ENCODE measurements at regions not wholly inside any gene's neighbourhood (a gene's known extent, or its start where the extent isn't known, plus 50 kb on each side); places are given as distances from the start of the nearest gene placed in this dataset.

DNA sequence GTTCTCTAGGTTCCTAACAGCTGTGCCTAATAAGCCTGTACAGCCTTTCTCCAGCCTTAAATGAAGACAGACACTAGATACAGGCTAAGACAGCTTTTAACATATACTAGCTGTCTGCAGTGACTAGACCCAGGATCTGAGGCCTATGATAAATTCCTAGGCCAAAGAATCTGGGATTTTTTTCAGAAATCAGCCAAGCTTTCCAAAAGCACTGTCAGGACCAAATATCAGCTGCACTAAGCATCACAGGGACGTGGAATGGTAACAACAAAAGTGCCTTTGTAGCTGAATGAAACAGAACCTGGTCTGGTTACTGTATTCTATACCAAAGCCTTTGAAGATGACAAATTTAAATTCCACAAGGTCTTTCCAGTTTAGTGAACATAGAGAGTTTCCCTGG lies 77.9 kb upstream of the DOCK9 start:
- DNase-seq: no peak

DNA sequence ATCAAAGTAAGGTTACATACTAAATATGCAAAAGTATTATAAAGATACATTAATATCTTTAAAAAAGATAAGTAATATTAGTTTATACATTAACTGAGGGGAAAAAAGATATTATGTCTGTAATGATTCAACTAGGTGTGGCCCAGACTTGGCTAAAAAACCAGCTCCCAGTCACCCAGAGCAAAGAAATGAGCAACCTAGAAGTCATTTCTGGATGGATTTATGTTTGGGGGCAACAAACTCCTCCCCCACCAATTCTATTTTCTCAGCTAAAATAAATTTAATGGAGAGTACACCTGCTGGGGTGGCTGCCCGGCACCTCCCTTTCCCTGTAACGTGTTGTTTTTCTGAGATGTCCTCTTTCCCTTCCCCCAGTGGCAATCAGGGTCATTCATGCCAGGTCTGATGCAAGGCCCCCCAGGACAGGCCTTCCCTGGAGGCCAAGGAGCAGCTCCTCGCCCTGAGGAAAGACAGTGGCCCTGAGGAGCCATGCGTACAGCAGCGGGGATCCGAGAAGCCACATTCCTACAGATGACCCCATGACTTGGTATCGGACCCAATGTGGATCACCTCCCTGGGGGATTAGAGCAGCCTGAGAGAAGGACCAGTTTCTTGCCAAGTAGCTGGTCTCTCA lies 78.6 kb upstream of the DOCK9 start:
- DNase-seq: no peak

DNA sequence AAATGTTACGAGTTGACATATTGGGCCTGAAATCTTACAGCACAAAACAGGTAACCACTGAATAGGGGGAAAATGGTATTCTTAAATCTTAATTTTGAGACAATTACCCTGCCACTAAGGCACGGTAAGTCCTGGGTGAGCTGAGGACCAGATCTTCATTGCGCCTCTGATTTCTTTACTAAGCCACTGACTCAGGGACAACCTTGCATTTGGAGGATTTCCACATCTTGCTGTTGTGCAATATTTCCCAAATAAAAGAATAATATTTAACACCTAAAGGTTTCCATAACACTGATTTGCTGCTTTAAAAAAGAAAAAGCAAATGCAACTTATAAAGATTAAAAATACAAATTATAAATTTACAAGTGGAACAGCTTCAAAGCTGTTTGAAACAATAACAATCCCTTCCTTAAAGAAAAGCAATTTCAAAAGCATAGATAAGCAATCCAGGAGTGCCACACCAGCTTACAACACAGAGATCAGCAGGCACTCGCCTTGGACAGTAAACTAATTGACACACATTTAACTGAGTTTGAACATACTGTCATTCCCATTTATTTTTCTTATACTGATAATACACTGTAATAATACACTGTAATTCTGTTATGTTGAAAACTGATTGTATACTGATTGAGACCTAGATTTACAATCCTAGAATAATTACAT lies 79.6 kb upstream of the DOCK9 start:
- no peak for DNase-seq

DNA sequence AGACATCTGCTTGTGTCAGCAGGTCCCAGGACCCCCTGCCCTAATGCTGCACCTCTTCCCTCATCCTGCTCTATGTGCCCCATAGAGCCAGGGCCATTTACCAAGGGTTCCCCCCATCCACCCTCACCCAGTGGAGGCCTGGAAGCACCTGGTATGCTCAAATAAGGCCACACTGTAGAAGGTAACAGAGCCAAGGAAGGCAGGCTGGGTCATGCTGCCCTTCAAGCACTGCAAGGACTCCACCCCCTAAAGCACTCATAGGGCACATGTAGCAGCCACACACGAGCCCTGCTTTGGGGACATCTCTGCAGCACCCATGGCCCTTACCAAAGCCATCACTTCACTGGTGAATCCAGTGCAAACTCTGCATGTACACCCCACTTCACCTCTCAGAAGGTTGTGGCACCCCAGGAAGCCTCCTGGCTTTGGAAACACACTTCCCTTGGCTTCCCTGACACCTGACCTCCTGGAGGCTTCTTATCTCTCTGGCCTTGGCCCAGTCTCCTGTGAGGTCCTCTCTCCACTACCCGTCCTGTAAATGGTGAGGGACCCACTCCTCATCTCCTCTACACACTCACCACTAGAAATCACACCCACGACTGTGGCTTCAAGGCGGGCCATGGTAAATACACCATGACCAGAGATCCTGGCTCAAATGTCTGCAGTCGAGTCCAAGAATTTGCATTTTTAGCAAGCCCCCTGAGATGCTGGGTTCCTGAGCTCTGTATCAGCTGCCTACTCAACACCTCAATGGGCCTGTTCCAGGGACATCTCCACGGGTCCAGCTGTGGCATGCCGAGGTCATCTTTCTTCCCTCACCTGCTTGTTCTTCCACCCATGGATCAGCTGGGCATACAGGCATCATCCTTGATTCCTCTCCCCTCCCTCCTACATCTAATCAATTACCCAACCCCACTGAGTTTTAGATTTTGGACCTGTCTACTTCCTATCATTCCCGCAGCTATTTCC lies 80.9 kb upstream of the DOCK9 start:
- DNase-seq: no peak

DNA sequence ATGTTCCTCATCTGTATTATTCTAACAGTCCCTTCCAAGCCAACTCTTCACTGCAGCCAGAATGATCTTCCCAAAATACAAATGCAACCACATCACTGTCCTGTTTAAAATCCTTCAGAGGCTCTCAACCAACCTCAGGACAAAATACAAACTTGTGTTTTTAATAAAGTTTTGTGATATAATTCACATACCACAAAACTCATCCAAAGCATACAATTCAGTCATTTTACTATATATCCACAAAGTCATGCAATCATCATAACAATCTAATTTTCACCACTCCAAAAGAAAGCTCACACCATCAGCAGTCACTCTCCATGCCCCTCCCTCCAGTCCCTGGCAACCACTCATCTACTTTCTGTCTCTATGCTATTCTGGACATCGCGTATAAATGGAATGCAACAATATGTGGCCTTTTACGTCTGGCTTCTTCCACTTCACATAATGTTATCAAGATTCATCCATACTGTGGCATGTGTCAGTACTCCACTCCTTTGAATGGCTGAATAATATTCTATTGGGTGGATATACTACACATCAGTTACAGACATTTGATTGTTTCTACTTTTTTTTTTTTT lies 81.7 kb upstream of the DOCK9 start:
- DNase-seq: no peak

DNA sequence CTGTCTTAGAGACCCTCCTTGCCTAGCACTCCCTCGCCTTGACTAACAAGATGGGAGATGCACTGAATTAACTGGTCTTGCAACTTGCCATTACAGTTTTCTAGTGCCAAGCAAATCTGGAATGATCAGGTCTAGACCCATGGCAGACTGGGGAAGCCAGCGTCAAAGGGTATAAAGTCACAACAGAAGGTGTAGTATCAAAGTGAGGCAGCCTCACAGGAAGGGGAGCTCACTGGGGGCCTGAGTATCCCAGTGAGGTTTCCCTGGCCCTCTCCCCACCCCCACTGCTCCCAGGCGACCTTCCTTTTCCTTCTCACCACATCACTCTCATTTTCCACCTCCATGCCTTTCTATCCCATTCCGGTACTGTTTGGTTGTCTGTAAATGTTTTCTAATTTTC lies 83.5 kb upstream of the DOCK9 start:
- DNase-seq: no peak

DNA sequence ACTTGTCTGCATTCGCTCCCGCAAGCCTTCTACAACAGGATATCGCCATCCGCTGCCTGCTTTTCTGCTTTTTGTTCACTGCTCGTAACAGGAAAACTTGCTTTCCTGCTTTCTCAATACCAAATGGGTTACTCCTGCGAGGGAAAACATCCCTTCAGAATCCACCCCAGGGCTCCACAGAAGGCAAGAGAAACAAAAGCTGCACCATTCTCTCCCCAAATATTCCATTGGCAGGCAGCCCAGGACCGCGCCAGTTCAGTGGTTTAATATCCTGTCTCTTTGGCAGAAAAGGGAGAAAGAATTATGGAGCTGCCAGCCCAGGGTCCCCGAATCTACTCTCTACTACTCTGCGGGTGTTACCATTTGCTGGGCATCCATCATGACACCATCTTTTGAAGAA lies 84.7 kb upstream of the DOCK9 start:
- no peak for DNase-seq

DNA sequence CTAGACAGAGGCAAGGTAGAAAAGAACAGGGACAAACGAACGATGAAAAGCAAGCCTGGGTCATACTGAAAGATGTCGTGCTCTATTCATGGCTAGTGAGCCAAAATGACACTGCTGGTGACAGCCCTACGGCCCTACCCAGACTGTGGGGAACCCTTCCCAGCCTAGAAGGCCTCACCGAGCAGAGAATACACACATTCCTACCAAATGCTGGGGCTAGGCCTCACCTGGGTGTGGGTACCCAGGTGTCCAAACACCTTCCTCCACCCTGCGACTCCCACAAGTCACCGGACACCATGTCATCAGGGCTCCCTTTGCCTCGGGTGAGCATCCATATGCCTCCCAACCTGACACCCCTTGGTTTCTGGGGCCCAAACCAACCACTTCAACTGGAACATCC lies 85.3 kb upstream of the DOCK9 start:
- DNase-seq: no peak

DNA sequence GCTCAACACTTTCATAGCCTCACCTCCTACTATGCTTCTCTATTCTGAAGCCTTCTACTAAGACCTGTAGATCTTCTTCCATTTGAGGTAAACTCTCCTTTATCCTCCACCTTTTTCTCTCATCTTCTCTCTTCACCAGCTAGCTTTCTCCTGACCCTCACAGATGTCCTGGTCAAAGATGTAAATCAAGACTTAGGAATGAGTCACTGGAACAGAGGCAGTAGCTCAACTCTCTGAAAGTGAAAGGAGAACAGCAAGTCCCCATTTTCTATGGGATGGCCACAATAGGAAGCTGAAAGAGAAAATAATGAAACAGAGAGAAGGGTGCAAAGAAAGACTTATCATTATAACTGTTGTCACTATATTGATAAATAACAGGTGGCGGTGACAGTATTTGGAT lies 86.1 kb upstream of the DOCK9 start:
- DNase-seq: no peak

DNA sequence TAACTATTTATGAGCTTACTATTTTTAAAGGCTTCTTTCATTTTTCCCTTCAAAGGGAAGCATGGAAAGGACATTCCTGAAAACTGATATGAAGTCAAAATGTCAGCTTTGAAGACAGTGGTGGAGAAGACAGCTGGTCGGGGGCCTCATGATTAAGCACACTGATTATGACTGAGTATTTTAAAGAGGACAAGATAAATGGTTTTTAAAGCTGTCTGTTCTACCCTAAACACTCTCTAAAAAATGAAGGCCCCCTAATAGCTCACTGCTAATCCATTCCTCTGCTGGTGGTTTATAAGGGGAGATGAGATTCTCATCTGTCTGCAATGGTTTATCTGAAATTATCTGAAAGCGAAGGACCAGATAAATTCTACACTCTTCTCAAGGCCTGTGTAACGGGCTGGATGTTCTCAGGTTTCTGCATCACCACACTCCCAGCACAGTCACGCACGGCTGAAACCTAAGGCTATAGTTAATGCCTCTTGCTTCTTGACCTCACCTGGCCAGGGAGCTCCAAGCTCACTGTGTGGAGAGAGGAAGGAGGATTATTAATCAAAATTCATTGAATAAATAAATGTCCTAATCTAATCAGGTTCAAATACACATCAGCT lies 86.9 kb upstream of the DOCK9 start:
- no peak for DNase-seq

DNA sequence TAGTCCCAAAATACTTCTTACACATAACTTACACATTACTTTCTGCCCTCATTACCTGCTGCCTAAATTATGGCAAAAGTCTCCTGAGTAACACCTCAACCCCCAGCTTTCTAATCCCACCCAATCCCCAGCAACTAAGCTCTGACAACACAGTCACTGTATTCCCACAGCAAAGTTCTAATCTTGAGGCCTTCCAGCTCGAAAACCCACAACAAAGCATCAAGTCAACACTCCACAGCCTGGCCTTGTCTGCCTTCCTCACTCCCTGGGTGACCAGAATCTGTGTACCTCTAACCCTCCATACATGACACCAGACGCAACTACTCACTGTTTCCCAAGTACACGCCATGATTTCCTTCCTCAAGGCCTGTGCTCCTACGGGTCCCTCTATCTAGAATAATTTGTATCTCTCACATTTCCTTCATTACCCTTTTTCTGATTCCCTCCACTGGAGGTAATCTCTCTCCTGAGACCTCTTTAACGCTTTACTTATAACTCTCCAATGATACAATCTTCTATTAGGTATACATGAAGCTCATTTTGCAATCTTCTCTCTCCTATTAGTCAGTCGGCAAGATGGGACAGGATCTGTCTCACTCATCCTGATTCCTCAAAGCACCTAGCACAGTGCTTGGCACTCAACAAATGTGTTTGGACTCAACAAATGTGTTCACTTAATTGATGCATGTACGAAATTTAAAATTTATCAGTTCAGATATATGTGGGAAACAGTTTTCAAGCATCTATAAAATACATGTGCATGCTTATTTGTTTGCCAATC lies 87.6 kb upstream of the DOCK9 start:
- no peak for DNase-seq

DNA sequence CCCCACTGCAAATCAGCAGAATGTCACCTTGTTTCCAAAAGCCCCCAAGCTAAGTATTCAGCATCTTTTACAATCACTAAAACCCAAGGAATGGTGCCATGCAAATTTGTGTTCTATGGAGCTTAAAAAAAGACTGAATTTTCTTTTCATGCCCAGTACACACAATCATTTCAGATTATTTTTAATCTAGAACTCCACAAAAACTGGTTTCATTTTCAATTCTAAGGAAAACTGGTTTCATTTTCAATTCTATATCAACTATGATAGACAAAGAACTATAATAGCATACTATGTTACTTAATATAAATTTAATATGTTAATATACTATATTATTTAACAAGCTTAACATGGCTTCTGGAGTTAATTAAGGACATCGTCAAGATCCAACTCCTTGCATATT lies 88.4 kb upstream of the DOCK9 start:
- no peak for DNase-seq

DNA sequence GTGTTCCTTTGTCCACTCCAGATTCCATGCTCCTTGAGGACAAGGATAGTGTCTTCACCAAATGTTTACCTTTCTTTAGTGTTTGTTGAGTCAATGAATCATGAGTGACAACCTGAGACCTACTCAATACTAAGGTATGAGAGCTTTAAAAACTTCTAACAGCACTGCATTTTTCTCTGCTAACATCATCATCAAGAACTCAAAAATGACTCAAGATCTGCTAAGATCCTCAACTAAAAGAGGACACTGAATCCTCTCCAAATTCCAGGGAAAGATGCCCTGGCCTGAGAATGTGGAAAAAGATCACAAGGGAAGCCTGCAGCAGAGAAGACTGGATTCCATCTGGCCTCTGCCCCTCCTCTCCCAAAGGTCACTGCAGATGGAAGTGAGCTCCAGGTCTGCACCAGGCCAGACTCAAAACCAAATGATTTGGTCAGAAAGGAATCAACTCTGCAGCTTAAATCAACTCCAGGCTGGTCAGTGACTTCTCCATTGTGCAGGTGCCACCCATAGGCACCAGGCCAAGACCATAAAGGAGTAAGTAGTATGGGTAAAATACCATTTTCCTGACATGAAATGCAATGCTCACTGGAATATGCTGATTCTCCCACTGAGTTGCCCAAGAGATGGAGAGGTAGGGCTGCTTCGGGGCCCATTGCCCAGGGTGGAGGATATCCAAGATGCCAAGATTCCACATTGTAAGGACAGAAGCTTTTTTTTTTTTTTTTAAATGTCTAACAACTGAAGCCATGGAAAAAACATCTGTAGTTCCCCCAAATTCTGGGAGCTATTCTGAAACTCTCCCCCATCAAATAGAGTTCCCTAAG lies 89.5 kb upstream of the DOCK9 start:
- no peak for DNase-seq

DNA sequence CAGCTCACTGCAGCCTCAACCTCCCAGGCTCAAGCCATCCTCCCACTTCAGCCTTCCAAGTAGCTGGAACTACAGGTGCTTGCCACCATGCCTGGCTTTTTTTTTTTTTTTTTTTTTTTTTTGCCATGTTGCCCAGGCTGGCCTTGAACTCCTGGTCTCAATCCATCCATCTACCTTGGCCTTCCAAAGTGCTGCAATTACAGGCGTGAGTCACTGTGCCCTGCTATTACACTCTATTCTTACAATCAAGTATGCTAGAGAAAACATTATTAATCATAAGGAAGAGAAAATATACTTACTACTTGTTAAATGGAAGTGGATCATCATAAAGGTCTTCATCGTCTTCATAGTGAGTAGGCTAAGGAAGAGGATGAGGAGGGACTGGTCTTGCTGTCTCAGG lies 93.3 kb upstream of the DOCK9 start:
- no peak for DNase-seq

DNA sequence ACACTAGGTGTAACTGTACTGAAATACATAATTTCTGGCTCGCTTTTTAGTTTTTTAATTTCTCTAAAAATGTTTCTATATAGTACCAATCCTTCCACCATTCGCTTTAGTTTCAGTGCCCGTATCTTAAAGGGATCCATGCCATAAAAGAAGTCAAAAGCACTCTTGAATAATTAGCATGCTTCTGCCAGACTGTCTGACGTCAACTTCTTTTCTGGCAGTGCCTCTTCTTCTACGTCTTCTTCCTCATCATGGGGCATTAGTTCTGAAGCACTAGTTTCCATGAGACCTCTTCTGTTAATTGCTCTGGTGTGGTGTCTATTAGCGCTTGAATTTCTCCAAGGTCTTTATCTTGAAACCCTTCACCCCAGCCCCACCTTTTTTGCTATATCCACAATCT lies 93.8 kb upstream of the DOCK9 start:
- no peak for DNase-seq

DNA sequence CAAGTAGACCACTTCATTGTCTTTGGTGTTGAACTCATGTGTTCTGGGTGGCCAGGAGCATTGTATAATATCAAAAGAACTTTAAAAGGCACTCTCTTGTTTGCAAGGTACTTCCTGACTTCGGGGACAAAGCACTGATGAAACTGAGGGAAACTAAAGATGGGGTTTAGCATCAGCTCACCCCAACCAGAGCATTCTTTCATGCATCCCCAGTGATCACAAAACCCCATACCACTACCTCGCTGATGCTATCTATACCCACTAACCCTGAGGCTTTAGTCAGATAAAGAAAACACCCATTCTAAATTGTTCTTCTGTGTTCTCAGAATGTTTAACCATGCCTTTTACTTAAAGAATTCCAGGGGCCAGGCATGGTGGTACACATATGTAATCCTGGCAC lies 94.5 kb upstream of the DOCK9 start:
- DNase-seq: no peak

DNA sequence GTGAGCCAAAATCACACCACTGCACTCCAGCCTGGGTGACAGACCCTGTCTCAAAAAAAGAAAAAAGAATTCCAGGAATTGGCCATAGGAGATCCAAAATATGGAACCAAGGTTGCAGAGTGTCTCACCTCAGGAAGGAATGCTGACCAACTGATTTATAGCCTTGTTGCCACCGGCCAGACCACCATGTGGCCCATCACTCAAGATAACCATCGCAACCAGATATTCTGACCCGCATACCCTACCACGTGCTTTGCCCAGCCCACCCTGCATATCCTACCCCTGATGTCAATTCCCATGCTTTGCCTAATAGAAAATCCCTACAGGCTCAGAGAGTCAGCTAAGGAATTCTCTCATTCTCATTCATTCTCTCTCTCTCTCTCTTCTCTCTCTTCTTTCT lies 95.1 kb upstream of the DOCK9 start:
- DNase-seq: no peak

DNA sequence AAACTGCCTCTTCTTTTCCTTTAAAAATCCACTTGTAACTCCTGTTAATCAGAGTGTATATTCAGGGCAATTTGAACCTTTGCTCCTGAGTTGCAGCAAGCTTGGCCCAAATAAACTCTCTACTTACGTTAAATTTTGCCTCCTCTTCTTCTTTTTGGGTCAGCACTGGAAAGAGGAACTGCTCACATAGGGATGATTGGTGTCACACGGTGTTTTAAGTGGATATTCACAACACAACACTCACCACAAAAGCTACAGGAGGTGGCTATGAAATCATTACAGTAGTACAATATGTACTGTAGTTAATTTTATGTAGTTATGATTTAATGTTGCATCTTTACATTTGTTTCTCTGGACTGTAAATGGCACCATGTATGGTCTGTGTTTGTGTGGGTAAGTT lies 96.8 kb upstream of the DOCK9 start:
- DNase-seq: no peak

DNA sequence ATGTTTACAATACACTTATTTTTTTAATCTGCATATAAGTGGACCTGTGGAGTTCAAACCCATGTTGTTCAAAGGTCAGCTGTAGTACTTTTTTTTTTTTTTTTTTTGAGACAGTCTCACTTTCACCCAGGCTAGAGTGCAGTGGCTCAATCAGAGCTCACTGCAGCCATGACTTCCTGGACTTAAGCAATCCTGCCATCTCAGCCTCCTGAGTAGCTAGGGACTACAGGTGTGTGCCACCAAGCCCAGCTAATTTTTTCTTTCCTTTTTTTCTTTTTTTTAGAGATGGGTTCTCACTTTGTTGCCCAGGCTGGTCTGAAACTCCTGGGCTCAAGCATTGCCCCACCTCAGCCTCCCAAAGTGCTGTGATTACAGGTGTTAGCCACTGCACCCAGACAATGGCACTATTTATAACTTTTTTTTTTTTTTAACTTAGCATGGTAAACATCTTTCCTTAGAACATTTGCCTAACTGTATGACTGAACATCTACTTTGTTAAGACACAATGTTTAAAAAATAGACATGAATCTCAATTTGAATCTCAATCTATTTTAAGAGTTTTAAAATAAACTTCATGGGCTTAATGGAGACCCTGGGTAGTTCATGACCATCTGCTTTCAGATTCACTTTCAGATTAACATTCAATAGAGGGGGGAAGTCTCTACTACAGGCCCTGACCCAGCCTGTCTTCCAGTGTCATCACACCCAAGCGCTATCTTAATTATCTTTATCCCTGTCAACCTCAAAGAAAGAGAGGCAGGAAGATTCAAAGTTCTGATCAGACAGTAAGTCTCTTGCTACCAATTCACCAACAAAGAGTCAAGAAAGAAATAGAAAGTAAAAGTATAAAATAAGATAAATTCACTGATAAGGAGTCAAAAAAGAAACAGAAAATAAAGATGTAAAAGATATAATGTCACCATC lies 97.7 kb upstream of the DOCK9 start:
- DNase-seq: no peak

Data from KG1 (cell line).